GM21526 (cell line): ENCODE measurements at regions not wholly inside any gene's neighbourhood (a gene's known extent, or its start where the extent isn't known, plus 50 kb on each side); places are given as distances from the start of the nearest gene placed in this dataset.
A peak's percentile ranks its signal among the peaks of the same experiment; 100 is the strongest.
"Not testable (repeated sequence)": the region's sequence is repeated elsewhere in the genome, so short reads cannot be mapped to it uniquely, and the experiment has no call there.

Experiments used
- ATAC-seq: cut with Tn5 transposase; IDR thresholded peaks from one replicate; pipeline ENCODE4 v1.9.1; 2021; ENCODE audit warnings: moderate library complexity; ENCODE audit not compliant: unreplicated experiment, low FRiP score

DNA sequence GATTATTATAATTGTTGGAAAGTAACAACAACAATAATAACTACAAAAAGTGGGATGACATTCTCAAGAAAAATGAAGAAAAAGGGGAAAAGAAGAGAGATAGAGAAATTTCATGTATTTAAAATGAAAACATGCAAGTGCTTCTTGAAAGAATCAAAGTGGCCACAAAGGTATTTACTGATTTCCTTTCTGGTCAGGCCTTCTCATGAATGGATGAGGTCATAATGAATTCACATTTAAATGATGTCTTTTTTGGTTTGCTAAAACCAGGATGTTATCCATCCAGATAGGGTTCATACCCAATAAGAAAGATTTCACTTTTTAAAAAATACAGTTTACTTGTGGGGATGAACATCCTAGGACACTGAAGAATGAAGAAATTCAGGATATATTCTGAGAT is 446.4 kb upstream of the PTGER4 start:
- ATAC-seq = no peak

DNA sequence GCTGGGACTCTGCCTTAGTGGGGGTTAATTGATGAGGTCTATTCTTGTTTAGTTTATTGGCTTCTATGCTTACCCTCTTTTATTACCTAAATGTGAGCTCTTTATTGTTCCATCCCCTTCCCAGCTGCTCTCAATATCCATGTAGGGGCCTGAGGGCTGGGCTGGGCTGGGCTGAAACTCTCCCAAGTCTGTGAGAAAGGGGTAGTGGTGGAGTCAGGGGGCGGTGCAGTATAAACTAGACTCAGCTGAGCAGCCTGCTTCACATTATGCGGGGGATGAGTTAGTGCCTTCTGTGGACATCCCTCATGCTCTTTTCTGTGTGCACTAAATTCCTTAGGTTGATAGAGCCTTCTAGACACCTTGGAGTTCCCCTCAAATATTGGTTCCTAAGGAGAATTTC is 451.8 kb upstream of the PTGER4 start:
- no peak for ATAC-seq

DNA sequence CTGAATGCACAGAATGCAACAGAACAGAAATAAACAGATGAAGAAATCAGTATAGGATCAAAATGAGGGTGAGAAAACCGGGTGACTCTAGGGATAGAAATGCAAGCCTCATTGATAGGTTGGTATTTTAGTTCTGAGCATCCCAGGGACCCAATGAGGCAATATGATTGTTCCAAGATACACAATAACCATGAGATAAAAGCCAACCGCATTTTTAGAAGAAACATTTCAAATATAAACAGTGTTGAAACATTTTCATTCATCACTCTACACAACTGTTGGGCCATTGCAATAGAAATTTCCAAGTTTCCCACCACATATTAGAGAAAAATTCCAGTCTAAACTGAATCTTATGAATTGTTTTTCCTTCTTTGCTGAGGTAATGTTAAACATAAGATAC is 452.3 kb upstream of the PTGER4 start:
- no peak for ATAC-seq

- no peak for ATAC-seq
These were observed 452.8 kb upstream of the PTGER4 start for GRCh38 chr5:40226906-40227305.

DNA sequence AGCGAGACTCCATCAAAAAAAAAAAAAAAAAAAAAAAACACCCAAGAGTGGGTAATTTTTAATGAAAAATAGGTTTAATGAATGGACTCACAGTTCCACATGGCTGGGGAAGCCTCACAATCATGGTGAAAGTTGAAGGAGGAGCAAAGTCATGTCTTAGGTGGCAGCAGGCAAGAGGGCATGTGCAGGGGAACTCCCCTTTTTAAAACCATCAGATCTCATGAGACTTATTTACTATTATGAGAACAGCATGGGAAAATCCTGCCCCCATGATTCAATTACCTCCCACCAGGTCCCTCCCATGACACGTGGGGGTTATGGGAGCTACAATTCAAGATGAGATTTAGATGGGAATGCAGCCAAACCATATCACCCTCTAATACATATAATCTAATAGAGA is 454.6 kb upstream of the PTGER4 start:
- ATAC-seq = not testable (repeated sequence)

DNA sequence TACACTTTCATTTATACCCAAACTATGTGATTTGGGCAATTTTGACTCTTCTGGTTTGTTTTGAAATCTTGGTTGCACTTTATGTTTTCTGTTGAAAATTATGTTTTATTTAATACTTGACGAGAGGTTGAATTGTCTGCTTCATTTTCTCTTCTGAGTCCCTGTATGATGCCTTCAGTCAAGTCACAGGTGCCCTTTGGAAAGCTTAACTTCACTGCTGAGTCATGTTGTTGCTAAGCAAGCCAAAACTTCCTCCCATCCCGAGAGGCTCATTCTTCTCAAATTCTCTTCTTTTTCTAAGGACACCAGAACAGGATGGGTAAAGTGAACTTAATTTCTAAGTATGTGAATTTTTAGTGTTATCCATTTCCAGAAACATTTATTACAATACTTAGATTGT is 455.3 kb upstream of the PTGER4 start:
- ATAC-seq = no peak

- ATAC-seq = peak; percentile 49
These were observed 455.8 kb upstream of the PTGER4 start for GRCh38 chr5:40223884-40224402.

- no peak for ATAC-seq
These were observed 457.9 kb upstream of the PTGER4 start for GRCh38 chr5:40221796-40222195.

DNA sequence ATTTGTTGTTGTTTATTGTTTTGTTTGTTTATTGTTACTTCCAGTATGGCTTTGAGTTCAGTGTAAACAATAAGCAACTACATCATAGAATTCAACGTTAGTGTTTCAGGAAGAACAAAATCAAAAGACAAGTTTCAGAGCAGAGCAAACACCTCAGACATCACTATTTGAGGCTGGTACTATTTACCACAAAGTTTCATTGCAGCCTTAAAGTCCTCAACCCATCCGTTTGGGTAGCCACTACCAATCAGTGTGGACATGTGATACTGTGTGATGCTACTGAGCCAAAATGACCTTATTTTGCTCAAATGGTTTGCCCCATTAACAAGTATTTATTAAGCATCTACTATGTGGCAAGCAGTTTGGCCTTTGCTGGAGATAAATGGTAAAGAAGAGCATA is 458.5 kb upstream of the PTGER4 start:
- ATAC-seq = no peak

- no peak for ATAC-seq
These were observed 459.5 kb upstream of the PTGER4 start for GRCh38 chr5:40220260-40220659.

- ATAC-seq = no peak
These were observed 462.2 kb upstream of the PTGER4 start for GRCh38 chr5:40217553-40217952.

GRCh38 chr5:40210694-40211093 is 469.0 kb upstream of the PTGER4 start:
- ATAC-seq = no peak

GRCh38 chr5:40206030-40206429 is 473.7 kb upstream of the PTGER4 start:
- no peak for ATAC-seq

DNA sequence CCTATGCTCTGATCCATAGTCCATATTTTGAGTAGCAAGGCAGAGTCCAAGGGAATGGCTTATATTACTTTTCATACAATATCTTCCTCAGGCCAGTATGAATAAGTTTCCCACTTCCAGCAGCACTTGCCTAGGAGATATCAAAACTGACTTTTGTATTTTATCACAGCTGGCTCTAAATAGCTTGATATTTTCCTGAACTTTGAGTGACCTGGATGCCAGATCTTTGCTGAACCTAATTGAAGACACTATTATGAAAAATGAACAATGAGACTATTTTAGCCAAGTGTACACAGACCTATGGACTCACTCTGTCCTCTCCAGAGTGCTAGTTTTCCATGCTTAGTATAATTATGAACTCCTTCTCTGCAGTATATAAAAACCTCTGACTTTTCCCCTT is 475.6 kb upstream of the PTGER4 start:
- ATAC-seq = no peak

GRCh38 chr5:40202814-40203440 is 476.8 kb upstream of the PTGER4 start:
- ATAC-seq = no peak

- no peak for ATAC-seq
These were observed 481.0 kb upstream of the PTGER4 start for GRCh38 chr5:40198736-40199135.

- ATAC-seq = not testable (repeated sequence)
These were observed 484.1 kb upstream of the PTGER4 start for GRCh38 chr5:40195574-40195973.

- ATAC-seq = no peak
These were observed 488.6 kb upstream of the PTGER4 start for GRCh38 chr5:40191150-40191549.

DNA sequence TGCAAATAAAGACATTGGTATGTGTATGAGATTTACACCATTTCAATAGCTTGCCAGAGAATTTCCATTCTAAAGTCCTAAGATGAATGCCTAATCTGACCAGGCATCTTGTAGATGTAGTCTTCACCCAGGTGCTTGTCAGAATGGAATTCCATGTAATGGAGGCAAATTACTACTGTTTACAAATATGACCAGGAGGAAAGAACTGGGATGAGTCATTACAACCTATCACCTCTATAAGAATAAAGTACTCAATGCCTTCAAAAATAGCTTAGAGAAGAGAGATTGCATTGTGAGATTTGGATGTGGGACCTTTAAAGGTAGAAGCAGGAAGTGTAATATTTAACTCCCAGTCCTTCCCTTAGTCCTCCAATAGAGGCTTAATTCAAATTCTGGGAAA is 507.0 kb upstream of the PTGER4 start:
- no peak for ATAC-seq

DNA sequence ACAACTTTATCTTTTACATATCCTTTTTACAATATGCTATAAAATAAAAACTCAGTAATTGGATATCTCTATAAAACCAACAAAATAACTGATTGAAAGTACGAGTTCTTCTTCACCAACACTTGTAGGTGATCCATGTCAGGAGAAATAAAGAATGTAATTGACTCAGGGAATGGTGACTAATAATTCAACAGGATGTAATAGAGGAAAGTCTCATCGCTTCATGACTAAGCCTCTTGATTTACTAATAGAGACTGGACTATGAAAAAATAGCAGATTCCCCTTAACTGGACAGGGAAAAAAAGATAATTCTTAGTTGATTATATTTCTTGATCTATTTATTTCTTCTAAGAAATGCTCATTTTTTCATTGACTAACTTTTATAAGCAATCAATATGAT is 507.7 kb upstream of the PTGER4 start:
- ATAC-seq = no peak

GRCh38 chr5:40167283-40167682 is 512.4 kb upstream of the PTGER4 start:
- no peak for ATAC-seq

GRCh38 chr5:40166802-40167201 is 512.9 kb upstream of the PTGER4 start:
- ATAC-seq = no peak
